GM20431 (cell line): ENCODE measurements at regions not wholly inside any gene's neighbourhood (a gene's known extent, or its start where the extent isn't known, plus 50 kb on each side); places are given as distances from the start of the nearest gene placed in this dataset.

ENCODE experiments used
- in situ Hi-C: fragments of 300-500 bp; cut with MseI, MboI; formaldehyde crosslinking; loops from one replicate; pipeline ENCODE4 v1.15.0; 2020; ENCODE audit warnings: low sequenced_read_pairs; ENCODE audit not compliant: unreplicated experiment

DNA sequence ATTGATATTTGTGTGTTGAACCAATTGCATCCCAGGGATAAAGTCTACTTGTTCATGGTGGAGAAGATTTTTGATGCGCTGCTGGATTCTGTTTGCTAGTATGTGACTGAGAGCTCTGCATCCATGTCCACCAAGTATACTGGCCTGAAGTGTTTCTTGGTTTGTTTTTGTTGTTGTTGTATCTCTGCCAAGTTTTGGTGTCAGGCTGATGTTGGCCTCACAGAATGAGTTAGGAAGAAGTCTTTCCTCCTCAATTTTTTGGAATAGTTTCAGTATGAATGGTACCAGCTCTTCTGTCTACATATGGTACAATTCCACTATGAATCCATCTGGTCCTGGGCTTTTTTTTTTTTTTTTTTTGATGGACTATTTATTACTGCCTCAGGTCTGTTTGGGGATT is 50.9 kb upstream of the OSTN start:
- in situ Hi-C loops: loop anchor here (25.0 kb wide), 1 partner anchor 239 kb away; no protein-coding TSS in a partner anchor

- in situ Hi-C loops: loop anchor here (25.0 kb wide), 1 partner anchor 244 kb away; no protein-coding TSS in a partner anchor
Measured at GRCh38 chr3:191143224-191143623, 55.8 kb upstream of the OSTN start.

GRCh38 chr3:191141728-191142127 is 57.3 kb upstream of the OSTN start:
- in situ Hi-C loops: loop anchor here (25.0 kb wide), 1 partner anchor 246 kb away; no protein-coding TSS in a partner anchor

GRCh38 chr3:191139736-191140135 is 59.3 kb upstream of the OSTN start:
- in situ Hi-C loops: loop anchor here (25.0 kb wide), 1 partner anchor 248 kb away; no protein-coding TSS in a partner anchor

DNA sequence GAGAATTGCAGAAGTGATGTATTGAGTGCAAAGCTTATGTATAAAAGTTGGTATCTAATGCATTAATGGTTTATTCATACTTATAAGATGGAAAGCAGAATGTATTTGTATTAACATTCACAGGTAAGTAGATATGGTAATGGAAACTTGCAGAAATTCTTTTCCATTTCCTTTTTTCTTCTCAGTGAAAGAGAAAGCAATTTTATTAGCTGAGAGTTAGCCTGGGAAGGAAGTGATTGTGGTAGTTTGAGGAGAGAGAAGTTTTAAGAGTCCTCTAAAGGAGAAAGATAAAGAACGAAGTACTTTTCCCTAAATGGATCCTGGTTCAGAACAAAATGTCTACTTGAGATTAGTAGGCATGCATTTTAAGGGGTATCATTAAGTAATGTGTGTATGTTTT is 60.1 kb upstream of the OSTN start:
- in situ Hi-C loops: loop anchor here (25.0 kb wide), 1 partner anchor 248 kb away; no protein-coding TSS in a partner anchor

DNA sequence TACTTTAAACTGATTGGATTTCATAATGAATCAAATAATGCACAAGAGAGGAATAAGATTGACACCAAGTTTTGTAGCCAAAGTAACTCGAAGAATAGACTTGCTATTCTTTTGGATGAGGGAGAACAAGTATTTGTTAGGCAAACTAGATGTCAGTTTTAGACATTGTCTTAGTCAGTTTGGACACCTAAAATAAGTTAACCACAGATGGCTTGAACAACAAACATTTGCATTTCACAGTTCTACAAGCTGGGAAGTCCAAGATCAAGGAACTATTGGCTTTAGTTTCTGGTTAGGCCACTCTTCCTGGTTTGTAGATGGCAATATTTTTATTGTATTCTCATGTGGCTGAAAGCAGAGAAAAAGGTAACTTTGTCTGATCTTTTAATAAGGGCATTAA is 61.3 kb upstream of the OSTN start:
- in situ Hi-C loops: loop anchor here (25.0 kb wide), 1 partner anchor 250 kb away; no protein-coding TSS in a partner anchor

- in situ Hi-C loops: loop anchor here (25.0 kb wide), 1 partner anchor 251 kb away; no protein-coding TSS in a partner anchor
Measured at GRCh38 chr3:191136347-191136746, 62.7 kb upstream of the OSTN start.

- in situ Hi-C loops: loop anchor here (25.0 kb wide), 1 partner anchor 252 kb away; no protein-coding TSS in a partner anchor
Measured at GRCh38 chr3:191135175-191135574, 63.9 kb upstream of the OSTN start.

DNA sequence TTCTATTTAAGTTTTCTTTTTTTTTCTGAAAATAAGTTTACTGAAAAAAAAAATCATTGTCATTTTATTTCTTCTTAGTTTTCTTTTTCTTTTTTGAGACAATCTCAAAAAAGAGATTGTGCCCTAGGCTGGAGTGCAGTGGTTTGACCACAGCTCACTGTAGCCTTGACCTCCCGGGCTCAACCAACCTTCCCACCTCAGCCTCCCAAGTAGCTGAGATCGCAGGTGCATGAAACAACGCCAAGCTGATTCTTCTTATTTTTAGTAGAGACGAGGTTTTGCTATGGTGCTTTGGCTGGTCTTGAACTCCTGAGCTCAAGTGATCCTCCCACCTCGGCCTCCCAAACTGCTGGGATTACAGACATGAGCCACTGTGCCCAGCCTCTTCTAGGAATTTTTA is 65.7 kb upstream of the OSTN start:
- in situ Hi-C loops: loop anchor here (25.0 kb wide), 1 partner anchor 254 kb away; no protein-coding TSS in a partner anchor

DNA sequence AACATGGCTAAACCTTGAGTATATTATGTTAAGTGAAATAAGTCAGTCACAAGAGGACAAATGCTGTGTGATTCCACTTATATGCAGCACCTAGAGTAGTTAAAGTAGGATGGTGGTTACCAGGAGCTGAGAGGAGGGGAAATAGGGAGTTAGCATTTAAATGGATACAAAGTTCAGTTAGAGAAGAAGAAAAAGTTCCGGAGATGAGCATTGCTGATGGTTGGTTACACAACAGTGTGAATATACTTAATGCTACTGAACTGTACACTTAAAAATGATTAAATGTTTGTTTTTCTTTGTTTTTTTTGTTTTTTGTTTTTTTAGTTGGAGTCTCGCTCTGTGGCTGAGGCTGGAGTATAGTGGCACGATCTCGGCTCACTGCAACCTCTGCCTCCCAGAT is 67.7 kb upstream of the OSTN start:
- in situ Hi-C loops: loop anchor here (25.0 kb wide), 1 partner anchor 256 kb away; no protein-coding TSS in a partner anchor

- in situ Hi-C loops: loop anchor here (25.0 kb wide), 1 partner anchor 262 kb away; no protein-coding TSS in a partner anchor
Measured at GRCh38 chr3:191124891-191125290, 74.2 kb upstream of the OSTN start.

GRCh38 chr3:191123946-191124345 is 75.1 kb upstream of the OSTN start:
- in situ Hi-C loops: no loop called here

- in situ Hi-C loops: no loop called here
Measured at GRCh38 chr3:191123231-191123630, 75.8 kb upstream of the OSTN start.

DNA sequence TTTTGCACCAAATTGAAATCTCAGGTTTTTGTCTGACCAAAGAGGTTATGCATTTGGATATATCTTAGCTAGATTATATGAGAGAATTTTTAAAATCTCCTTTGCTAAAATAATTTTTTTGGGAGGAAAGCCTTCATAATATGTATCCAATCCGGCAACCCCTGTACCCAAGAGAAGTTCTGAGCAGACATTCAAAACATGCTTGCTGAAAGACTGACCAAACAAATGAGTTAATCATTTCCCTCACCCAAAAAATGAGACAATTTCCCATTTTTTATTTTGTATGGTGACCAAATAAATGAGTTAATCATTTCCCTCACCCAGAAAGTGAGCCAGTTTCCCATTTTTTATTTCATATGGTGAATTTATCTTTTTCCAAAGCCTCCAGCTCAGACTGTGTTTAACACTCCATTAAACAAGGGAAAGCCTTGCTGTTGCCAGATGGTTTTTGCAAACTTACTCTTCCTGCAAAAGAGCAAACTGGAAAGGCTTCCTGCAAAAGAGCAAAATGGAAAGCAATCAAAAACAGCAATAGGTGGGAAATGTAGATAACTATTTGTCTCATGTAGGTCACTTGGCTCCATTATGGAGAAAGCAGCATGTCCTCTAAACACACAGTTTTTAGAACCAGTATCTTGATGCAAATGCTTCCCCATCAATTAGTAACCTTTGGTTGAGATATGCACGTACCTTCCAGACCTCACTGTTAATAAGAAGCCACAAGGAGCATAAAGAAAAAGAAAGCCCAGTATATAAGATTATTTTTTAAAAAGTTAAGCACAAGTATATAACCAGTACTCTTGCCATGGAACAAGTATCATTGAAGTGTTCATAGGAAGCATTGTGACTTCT is 78.4 kb upstream of the OSTN start:
- in situ Hi-C loops: no loop called here

DNA sequence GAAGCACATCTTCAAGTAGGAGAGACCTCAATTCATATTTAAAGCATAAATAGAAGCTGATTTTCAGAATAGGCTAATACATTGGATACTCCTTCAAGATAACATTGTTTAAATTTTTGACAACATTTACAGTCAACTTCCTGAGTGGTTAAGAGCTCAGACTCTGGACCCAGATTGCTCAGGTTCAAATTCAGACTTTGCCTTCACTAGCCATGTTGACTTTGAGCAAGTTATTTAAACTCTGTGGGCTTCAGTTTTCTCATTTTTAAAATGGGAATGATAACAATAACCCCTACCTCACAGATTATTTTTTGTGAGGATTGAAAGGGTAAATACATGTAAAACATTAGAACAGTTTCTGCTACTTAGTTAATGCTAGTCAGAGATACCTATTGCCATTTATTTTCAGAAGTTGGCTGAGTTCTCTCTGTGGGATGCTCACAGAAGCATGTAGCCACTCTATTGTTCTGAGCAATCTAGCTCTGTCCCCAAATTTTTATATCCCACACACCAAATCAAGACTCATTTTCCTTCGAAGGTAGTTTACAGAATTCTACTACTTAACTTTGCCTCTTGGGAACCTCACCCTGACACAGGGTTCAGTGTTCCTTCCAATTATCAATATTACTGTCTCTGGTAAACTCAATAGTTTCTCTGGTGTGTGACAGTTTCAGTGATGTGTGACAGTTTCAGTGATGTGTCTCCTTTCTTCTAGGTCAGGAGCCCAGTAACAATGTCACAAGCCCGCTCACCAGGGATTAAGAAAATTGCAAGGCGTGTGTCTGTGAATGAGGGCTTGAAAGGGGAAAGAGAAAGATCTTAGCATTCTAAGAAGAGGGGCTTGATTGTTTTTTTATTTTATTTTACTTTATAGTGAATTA is 79.4 kb upstream of the OSTN start:
- in situ Hi-C loops: no loop called here

DNA sequence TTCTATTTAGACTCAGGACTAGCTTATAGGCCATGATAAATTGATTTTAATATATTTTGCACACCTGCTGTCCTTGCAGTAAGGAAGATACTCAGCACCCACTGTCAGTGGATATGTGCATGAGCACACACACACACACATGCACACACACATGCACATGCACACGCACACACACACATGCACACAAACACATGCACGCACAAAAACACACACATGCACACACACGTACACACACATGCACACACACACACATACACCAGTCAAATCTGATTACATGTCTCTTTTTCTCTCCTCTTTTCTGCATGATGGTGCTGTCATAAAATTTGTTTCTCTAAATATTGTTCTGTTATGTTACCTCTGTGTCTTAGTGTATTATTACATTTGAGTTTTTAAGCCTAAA is 87.3 kb upstream of the OSTN start:
- in situ Hi-C loops: no loop called here

DNA sequence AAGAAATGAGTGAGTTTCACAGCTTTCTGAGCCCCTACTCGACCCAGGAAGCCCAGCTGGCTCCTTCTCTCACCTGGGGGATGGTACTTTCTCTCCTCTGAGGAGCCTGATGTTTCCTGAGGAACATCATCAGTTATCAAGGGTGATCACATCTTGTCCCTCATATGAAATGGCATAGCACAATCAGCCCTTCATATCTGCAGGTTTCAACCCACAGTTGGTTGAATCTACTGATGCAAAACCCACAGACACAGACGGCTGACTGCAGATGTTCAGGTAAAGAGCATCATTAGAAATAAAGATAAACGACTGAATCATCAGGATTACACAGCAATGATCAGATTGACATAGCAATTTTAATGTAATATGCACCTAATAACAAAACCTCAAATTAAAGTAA is 93.6 kb upstream of the OSTN start:
- in situ Hi-C loops: no loop called here

- in situ Hi-C loops: no loop called here
Measured at GRCh38 chr3:191100516-191100915, 98.5 kb upstream of the OSTN start.

DNA sequence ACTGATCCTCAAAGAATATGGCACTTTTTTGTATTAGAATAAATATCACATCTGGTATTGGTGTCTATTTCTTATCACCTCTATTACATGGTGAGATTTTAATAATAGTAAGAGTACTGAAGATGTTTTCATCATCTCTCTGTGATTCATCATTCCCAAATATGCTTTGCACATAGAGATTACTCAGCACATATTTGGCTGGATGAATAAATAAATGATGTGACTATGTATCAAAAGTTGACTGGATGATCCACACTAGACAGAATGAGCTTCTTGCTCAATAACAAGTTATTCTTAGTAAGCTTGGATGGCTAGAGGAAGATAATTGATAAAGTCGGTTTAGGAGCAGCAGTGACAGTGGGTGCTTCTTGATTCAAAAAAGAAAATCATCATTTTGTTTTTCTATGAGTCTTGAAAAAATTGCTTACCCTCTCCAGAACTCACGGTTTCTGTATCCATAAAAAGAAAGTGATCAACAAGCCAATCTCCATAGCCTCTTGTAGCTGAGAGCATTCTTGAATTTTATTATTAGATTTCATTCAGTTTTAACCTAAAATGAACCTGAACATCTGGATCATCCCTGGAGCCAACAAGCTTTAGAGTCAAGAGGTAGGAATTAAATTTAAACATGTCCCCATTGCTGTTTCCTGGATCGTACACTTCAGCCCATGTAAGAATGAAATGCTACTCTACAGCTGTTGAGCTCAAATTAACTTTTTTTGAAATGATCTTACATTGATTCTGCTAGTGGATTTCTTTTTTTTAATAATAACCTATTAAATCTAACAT is 104.8 kb upstream of the OSTN start:
- in situ Hi-C loops: no loop called here

GRCh38 chr3:191087391-191087790 is 111.7 kb upstream of the OSTN start:
- in situ Hi-C loops: no loop called here
